Endodermal cell (in vitro differentiated cells): ENCODE measurements at regions not wholly inside any gene's neighbourhood (a gene's known extent, or its start where the extent isn't known, plus 50 kb on each side); places are given as distances from the start of the nearest gene placed in this dataset.

Experiments
- DNase-seq: peaks from one replicate; pipeline ENCODE4 v3.0.0-alpha.2; 2017
- H3K27ac ChIP-seq: 2 replicates; pipeline ENCODE4 v1.5.1; 2013; ENCODE audit warnings: mild to moderate bottlenecking, low read depth, low read length, moderate library complexity
- H3K27me3 ChIP-seq: 2 replicates; pipeline ENCODE4 v1.6.1; 2013; ENCODE audit warnings: mild to moderate bottlenecking, low read length, moderate library complexity; ENCODE audit not compliant: insufficient read depth, control insufficient read depth, poor library complexity, severe bottlenecking
- H3K36me3 ChIP-seq: 2 replicates; pipeline ENCODE4 v1.7.0; 2013; ENCODE audit warnings: mild to moderate bottlenecking, low read length, moderate library complexity; ENCODE audit not compliant: control insufficient read depth, insufficient read depth
- H3K4me1 ChIP-seq: one replicate; pipeline ENCODE4 v1.7.0; 2013; ENCODE audit warnings: low read length; ENCODE audit not compliant: control insufficient read depth, insufficient read depth
- H3K4me3 ChIP-seq: 2 replicates; pipeline ENCODE4 v1.5.1; 2013; ENCODE audit warnings: mild to moderate bottlenecking, low read length, moderate library complexity
- H3K9ac ChIP-seq: 2 replicates; pipeline ENCODE4 v1.6.1; 2013; ENCODE audit warnings: mild to moderate bottlenecking, low read length, moderate library complexity; ENCODE audit not compliant: poor library complexity, severe bottlenecking; ENCODE audit errors: extremely low read depth
- H3K9me3 ChIP-seq: 2 replicates; pipeline ENCODE4 v1.6.1; 2013; ENCODE audit warnings: mild to moderate bottlenecking, low read length, moderate library complexity; ENCODE audit not compliant: control insufficient read depth
- H3K27ac Mint-ChIP-seq: 2 replicates; pipeline ENCODE4 v1.8.0; 2020; ENCODE audit warnings: mixed read lengths
- H3K27me3 Mint-ChIP-seq: 2 replicates; pipeline ENCODE4 v1.8.0; 2021; ENCODE audit warnings: mild to moderate bottlenecking, mixed read lengths; ENCODE audit not compliant: insufficient read depth
- H3K36me3 Mint-ChIP-seq: 2 replicates; pipeline ENCODE4 v1.8.0; 2020; ENCODE audit warnings: low read depth, mixed read lengths
- H3K4me1 Mint-ChIP-seq: 2 replicates; pipeline ENCODE4 v1.8.0; 2020; ENCODE audit warnings: mixed read lengths
- H3K4me3 Mint-ChIP-seq: 2 replicates; pipeline ENCODE4 v1.8.0; 2020; ENCODE audit warnings: mild to moderate bottlenecking, moderate library complexity, mixed read lengths
- H3K9me3 Mint-ChIP-seq: 2 replicates; pipeline ENCODE4 v1.8.0; 2020; ENCODE audit warnings: mild to moderate bottlenecking, mixed read lengths
- CTCF ChIP-seq: fragments of 200-600 bp; sonication (generic); conservative IDR thresholded peaks from 2 replicates; pipeline ENCODE4 v1.5.0; 2021; ENCODE audit warnings: antibody characterized with exemption, mild to moderate bottlenecking
- whole genome bisulfite sequencing, 2 experiments: methylation state at CpG; one replicate each; pipeline versions ENCODE4 v1.1.5 to v1.1.7; 2013; ENCODE audit warnings: missing lambda C conversion rate in 2 of 2, mixed read lengths in 1 of 2; ENCODE audit not compliant: insufficient coverage in 1 of 2, insufficient read length in 1 of 2; 5-methylcytosine and 5-hydroxymethylcytosine counted together

GRCh38 chr6:74161380-74161779 lies 465.4 kb downstream of the CD109 start:
- no peaks in the 10 kb centered on the region for H3K9me3 ChIP-seq
- no peak for DNase-seq
- H3K27ac ChIP-seq = no peak overlapping the region
- no peaks in the 10 kb centered on the region for H3K27me3 ChIP-seq
- H3K36me3 ChIP-seq = no peaks in the 10 kb centered on the region
- H3K36me3 Mint-ChIP-seq = no peaks in the 10 kb centered on the region
- H3K4me3 ChIP-seq = no peak overlapping the region
- H3K27ac Mint-ChIP-seq = no peak overlapping the region
- no peak overlapping the region for H3K4me3 Mint-ChIP-seq
- TF ChIP-seq CTCF = no peak
- H3K4me1 Mint-ChIP-seq = no peaks in the 10 kb centered on the region
- H3K9ac ChIP-seq = no peak overlapping the region
- H3K9me3 Mint-ChIP-seq = no peaks in the 10 kb centered on the region
- H3K4me1 ChIP-seq = no peaks in the 10 kb centered on the region
- H3K27me3 Mint-ChIP-seq = no peaks in the 10 kb centered on the region

GRCh38 chr6:74152096-74152675 lies 456.2 kb downstream of the CD109 start:
- no peak overlapping the region for H3K27ac Mint-ChIP-seq
- Histone ChIP-seq H3K4me3 (no peak overlapping the region), H3K27ac (no peak overlapping the region), H3K9ac (no peak overlapping the region), H3K9me3 (no peaks in the 10 kb centered on the region), H3K36me3 (no peaks in the 10 kb centered on the region), H3K27me3 (no peaks in the 10 kb centered on the region), H3K4me1 (no peaks in the 10 kb centered on the region)
- no peaks in the 10 kb centered on the region for H3K36me3 Mint-ChIP-seq
- 98% methylated on average over 3 of the region's 3 CpGs; no CpG with 5 or more reads in 1 of the 2 experiments for WGBS, 2 experiments
- H3K27me3 Mint-ChIP-seq = no peaks in the 10 kb centered on the region
- TF ChIP-seq CTCF = no peak
- DNase-seq = no peak
- no peak overlapping the region for H3K4me3 Mint-ChIP-seq
- H3K4me1 Mint-ChIP-seq = peaks cover 11% of the 10 kb centered on the region
- peaks cover 1% of the 10 kb centered on the region for H3K9me3 Mint-ChIP-seq

GRCh38 chr6:74145931-74146330 lies 449.9 kb downstream of the CD109 start:
- H3K36me3 ChIP-seq = no peaks in the 10 kb centered on the region
- peaks cover 7% of the 10 kb centered on the region for H3K27me3 ChIP-seq
- H3K27ac Mint-ChIP-seq = no peak overlapping the region
- no peaks in the 10 kb centered on the region for H3K9me3 Mint-ChIP-seq
- no peak for DNase-seq
- no peak overlapping the region for H3K4me3 Mint-ChIP-seq
- TF ChIP-seq CTCF = no peak
- no peaks in the 10 kb centered on the region for H3K36me3 Mint-ChIP-seq
- H3K27ac ChIP-seq = no peak overlapping the region
- H3K4me1 ChIP-seq = no peaks in the 10 kb centered on the region
- peaks cover 5% of the 10 kb centered on the region for H3K27me3 Mint-ChIP-seq
- peaks cover 15% of the 10 kb centered on the region for H3K4me1 Mint-ChIP-seq
- H3K9me3 ChIP-seq = no peaks in the 10 kb centered on the region
- H3K9ac ChIP-seq = no peak overlapping the region
- no peak overlapping the region for H3K4me3 ChIP-seq
